HG02981 (cell line): ENCODE measurements at regions not wholly inside any gene's neighbourhood (a gene's known extent, or its start where the extent isn't known, plus 50 kb on each side); places are given as distances from the start of the nearest gene placed in this dataset.

Source experiments
- ATAC-seq: cut with Tn5 transposase; IDR thresholded peaks from one replicate; pipeline ENCODE4 v1.9.1; 2021; ENCODE audit warnings: mild to moderate bottlenecking, moderate library complexity; ENCODE audit not compliant: unreplicated experiment

DNA sequence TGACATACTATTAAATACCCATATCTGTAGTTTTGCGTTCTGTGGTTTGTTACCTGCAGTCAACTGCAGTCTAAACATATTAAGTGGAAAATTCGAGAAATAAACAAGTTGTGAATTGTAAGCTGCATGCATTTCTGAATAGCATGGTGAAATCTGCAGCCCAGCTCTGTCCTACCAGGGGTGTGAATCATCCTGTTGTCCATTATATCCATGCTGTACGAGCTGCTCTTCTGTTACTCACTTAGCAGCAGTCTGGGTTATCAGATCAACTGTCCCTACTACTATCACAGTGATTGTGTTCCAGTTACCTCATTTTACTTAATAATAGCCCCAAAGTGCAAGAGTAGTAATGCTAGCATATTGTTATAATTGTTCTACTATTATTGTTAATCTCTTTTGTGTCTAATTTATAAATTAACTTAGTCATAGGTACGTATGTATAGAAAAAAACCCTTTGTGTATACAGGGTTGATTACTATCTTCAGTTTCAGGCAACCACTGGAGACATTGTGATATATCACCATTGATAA lies 173.7 kb upstream of the FAT4 start:
- ATAC-seq = no peak

GRCh38 chr4:125135652-125136051 lies 179.1 kb upstream of the FAT4 start:
- ATAC-seq = no peak

DNA sequence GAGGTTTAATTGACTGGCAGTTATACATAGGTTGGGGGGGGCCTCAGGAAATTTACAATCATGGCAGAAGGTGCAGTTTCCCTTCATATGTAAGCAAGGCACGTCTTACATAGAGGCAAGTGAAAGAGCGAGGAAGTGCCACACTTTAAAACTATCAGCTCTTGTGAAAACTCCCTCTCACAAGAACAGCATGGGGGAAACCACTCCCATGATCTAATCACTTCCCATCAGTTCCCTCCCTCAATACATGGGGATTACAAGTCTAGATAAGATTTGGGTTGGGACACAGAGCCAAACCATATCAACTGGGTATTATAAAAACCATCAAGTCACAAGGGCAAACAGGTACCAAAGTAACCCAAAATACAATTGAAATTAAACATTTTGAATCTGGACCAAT lies 182.0 kb upstream of the FAT4 start:
- no peak for ATAC-seq

DNA sequence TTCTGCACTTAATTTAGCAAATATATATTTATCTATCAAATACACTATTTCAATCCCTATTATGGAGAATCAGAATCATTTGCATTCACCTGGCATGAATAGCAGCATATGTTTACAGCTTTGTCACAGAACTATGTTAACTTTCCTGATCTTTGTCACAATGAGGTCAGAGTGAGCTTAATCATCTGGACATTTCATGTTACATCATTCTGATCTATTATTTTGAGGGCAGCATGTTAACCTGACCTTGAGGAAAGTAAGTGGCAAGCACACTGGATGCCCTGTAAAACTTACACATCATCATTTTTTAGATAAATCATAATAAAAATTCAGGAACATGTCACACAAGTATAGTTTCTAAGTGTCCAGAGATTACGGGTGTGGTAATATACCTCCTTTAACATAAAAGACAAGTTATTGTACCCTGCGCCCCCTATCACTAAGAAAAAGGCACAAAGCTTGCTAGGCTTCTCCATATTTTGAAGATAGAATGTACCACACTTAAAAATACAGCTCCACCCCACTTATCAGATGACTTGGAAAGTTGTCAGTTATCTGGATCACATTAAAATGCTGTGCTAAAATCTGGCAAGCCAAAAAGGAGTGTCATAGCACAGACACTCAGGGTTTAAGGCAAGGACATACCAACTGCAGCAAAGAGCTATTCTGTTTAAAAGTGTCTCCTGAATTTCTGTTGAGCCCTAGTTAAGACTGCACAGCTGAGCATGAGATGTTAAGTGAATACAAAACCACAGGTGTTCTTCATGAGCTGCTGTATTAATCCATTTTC lies 182.7 kb upstream of the FAT4 start:
- no peak for ATAC-seq

DNA sequence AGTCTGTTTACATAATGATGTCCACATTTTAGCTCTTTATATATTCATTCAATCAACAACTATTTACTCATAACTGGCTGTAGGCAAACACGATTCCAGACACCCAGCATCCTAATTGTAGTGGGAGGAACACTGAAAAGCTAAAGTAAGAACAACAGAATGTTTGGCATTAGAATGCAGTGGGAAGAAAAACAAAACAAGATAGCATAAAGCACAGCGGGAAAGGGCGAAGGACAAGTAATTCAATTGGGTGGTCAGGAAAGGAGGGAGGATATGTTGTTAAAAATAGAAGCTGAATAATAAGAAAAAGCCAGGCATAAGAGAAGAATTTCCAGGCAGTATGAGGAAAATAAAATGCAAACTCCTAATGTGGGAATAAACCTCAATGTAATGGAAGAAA lies 189.5 kb upstream of the FAT4 start:
- ATAC-seq = no peak

- ATAC-seq = no peak
These were observed 191.1 kb upstream of the FAT4 start for GRCh38 chr4:125123570-125124109.

DNA sequence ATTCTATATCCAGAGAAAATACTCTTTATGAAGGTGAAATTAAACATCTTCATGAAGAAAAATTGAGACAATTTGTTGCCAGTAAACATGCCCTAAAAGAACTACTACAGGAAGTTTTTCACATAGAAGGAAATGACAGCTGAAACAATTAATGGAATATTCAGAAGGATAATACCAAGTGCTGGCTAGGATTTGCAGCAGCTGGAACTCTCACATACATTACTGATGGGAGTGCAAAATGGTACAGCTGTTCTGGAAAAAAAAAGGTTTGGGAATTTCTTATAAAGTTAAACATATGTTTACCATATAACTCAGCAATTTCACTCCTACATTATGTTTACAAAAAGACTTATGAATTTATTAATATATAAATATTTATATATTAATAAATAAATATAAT lies 193.2 kb upstream of the FAT4 start:
- no peak for ATAC-seq

DNA sequence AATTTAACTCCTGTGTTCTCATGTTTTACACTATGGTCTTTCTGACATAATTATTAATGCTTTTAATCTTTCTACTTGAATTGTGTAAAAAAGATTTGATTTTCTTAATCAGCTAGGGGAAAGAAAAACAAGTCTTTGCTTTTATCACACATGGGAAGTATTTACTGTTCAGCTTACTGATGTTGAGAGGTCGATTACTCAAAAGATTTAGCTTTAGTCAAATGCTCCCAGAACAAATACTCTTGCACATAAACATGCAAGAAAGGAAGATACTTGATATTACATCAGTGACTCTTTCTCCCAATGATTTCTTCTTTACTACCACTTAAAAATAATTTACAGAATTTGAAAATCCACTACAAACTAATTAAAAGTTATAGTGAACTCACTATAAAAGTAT lies 198.3 kb upstream of the FAT4 start:
- ATAC-seq = no peak

DNA sequence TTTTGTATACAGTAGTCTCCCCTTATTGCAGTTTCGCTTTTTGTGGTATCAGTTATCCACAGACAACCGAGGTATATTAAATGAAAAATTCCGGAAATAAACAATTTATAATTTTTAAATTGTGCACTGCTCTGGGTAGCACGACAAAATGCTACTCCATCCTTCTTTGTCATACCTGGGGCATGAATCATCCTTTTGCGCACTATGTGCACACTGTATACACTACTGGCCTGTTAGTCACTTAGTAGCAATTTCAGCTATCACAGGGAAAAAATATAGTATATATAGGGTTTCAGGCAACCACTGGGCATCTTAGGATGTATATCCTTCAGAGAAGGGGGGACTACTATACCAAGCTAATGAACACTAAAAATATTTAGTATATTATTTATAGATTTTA lies 198.8 kb upstream of the FAT4 start:
- no peak for ATAC-seq

DNA sequence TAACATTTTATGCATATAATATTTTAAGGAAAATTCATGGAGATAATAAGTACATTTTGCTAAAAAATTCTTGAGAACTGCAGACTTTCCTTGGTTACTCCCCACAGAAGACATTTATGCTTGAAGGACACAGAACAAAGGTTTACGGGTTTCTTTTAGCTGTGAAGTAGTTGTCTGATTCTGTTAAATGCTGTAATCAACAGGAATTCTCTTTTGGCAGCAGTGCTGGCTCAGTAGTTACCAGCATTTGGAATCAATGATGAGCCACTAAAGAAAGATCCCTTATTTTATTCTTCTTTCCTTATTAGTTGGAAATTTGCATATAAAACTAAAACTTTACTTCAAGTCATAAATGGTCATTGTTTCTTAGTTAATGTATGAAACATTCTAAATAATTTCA lies 199.3 kb upstream of the FAT4 start:
- no peak for ATAC-seq

- ATAC-seq = no peak
These were observed 202.2 kb upstream of the FAT4 start for GRCh38 chr4:125112536-125112935.

DNA sequence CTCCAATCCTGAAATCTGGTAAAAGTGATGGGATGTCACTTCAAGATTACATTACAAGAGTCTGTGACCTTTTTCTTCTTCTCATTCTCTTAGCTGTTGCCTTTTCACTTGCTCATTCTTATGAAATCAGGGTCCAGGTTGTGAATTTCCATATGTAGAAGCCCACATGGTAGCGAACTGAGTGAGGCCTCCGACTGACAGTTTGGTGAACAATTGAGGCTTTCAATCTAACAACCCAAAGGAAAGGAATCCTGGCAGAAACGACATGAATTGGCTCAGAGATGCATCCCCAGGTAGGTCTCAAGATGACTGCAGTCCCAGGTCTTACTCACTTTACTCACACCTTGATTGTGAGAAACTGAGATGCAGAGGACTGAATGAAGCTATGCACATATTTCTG lies 203.4 kb upstream of the FAT4 start:
- ATAC-seq = no peak

GRCh38 chr4:125105561-125105960 lies 209.2 kb upstream of the FAT4 start:
- ATAC-seq = no peak

DNA sequence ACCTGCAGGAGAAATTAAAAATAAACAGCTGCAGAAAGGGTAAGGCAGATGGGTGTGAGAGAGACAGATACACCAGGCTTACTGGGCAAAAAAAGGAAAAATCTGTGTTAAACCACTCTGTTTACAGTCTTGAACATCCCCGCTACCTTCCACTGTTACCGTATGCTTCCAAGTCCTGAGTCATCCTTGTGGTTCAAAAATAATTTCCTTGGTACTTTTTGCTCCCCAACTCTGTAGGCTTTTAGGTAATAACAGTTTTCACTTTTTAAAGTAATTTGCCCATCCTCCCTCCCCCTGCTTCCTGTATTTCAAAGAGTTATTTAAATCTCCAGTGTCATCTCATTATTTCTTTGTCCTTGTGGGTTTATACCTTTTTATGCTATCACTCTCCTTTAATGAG lies 210.1 kb upstream of the FAT4 start:
- no peak for ATAC-seq

DNA sequence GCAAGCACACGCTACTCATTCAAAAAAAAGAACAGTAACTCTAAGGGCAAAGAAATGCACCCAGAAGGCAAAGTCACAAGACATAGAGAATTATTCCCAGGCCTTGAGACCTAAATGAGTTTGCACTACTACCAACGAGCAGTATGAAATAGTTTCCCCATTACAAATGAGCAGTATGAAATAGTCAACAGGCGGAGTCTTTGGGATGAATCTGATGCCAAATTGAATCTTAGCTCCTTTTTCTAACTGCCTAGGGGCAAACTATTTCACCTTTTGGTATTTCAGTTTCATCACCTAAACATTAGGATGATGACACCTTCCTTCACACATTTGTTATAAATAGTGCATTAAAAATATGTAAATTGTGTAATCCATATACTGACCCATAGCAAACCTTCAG lies 213.0 kb upstream of the FAT4 start:
- ATAC-seq = no peak

GRCh38 chr4:125097729-125098128 lies 217.0 kb upstream of the FAT4 start:
- no peak for ATAC-seq

GRCh38 chr4:125096662-125097061 lies 218.1 kb upstream of the FAT4 start:
- no peak for ATAC-seq

- no peak for ATAC-seq
These were observed 223.2 kb upstream of the FAT4 start for GRCh38 chr4:125091541-125091940.

DNA sequence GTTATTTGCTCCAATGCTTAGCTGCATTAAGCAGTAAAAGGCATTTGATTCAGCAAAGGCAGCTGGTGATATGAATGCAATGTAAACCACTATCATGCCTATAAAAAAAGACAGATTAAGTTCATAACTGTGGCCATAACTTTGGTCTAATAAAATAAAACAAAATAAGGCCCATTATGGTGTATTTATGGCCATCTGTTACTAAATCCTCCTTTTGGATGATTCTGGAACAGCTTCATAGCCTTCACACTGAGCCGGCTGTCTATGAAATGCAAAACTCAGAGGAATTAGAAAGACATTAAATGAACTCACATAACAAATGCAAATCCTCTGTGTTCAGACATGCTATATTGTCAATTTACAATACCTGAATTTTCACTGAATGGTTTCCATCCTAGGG lies 223.7 kb upstream of the FAT4 start:
- ATAC-seq = no peak

- no peak for ATAC-seq
These were observed 230.1 kb upstream of the FAT4 start for GRCh38 chr4:125084608-125085007.

GRCh38 chr4:125082729-125083417 lies 231.9 kb upstream of the FAT4 start:
- ATAC-seq = no peak

- no peak for ATAC-seq
These were observed 242.5 kb upstream of the FAT4 start for GRCh38 chr4:125072269-125072668.
